ENCODE measurements at regions not wholly inside any gene's neighbourhood (a gene's known extent, or its start where the extent isn't known, plus 50 kb on each side); places are given as distances from the start of the nearest gene placed in this dataset.
"Not testable (repeated sequence)": the region's sequence is repeated elsewhere in the genome, so short reads cannot be mapped to it uniquely, and the experiment has no call there.

DNA sequence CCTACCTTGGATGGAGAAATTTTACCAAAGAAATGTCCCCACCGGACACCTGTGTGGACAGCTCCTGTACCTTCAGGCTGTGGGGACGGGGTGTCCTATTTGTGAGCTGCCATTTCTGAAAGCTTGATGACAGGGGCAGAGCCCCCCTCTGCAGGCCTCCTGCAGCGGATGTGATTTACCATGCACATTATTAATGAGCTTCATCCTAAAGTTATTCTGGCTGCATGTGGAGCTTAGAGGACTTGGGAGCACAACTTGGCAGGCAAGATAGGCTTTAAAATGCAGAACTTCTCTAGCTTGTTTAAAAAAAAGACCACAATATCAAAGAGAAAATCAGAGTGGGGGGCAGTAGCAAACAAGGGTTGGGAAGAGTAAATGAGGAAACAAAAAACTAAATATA, 350.0 kb upstream of the KLHL29 start:
- Histone ChIP-seq H3K27me3 (no peaks in the 10 kb centered on the region), H3K4me3 (no peak overlapping the region), H4K20me1 (no peaks in the 10 kb centered on the region), H3K4me1 (no peaks in the 10 kb centered on the region), H3K9ac (no peak overlapping the region), H3K36me3 (no peaks in the 10 kb centered on the region), H3K27ac (no peak overlapping the region), H3K9me3 (replicated peaks in 1 of 11) (no peaks in the 10 kb centered on the region), H3K4me2 (no peak overlapping the region)
- TF ChIP-seq Cebpa-rat (IDR thresholded peaks at IDR 0.05) = no peak

DNA sequence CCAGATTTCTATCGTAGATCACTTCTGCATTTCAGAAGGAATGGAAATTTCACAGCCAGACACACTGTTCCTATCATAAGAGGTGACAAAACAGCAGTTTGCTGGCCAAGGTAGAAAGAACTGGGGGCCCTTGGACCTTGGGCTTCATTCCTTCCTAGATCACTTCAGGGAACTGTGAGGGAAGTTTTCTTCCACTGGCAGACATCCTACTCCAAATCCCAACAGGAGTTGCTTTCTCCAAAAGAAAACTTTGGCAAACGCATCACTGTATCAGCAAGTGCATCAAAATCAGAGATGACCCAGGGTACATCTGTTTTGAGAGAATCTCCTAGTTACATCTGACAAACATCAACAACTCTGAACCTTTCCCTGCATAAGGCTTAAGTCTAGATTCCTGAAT, 348.4 kb upstream of the KLHL29 start:
- TF ChIP-seq Cebpa-rat (IDR thresholded peaks at IDR 0.05) = no peak
- H3K27me3 ChIP-seq = no peaks in the 10 kb centered on the region
- no peak overlapping the region for H3K27ac ChIP-seq
- no peaks in the 10 kb centered on the region for H3K4me1 ChIP-seq
- no peaks in the 10 kb centered on the region for H3K9me3 ChIP-seq (replicated peaks in 1 of 11)
- no peaks in the 10 kb centered on the region for H3K36me3 ChIP-seq
- no peaks in the 10 kb centered on the region for H4K20me1 ChIP-seq
- H3K9ac ChIP-seq = no peak overlapping the region
- no peak overlapping the region for H3K4me3 ChIP-seq
- no peak overlapping the region for H3K4me2 ChIP-seq

DNA sequence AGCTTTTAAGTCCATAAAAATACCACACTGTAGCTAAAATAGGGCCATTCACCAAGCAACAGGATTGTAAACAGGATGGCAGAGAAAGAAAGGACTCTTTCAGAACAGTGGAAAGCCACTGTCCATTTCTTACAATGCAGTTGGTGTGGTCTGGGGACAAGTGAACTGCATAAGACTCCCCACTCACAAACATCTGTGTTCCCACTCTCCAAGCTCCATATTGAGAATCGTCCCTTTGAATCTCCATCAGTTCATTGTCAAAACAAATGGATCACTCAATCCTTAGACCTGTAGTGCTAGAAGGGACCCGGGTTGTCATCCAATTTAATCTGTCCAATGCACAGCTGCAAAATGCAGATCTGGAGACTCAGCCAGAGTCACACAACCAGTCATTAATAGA, 347.4 kb upstream of the KLHL29 start:
- Histone ChIP-seq H3K36me3 (no peaks in the 10 kb centered on the region), H3K4me1 (no peaks in the 10 kb centered on the region), H4K20me1 (no peaks in the 10 kb centered on the region), H3K9ac (no peak overlapping the region), H3K4me3 (no peak overlapping the region), H3K9me3 (replicated peaks in 1 of 11) (no peaks in the 10 kb centered on the region), H3K27me3 (no peaks in the 10 kb centered on the region), H3K4me2 (no peak overlapping the region), H3K27ac (no peak overlapping the region)
- TF ChIP-seq Cebpa-rat (IDR thresholded peaks at IDR 0.05) = no peak

DNA sequence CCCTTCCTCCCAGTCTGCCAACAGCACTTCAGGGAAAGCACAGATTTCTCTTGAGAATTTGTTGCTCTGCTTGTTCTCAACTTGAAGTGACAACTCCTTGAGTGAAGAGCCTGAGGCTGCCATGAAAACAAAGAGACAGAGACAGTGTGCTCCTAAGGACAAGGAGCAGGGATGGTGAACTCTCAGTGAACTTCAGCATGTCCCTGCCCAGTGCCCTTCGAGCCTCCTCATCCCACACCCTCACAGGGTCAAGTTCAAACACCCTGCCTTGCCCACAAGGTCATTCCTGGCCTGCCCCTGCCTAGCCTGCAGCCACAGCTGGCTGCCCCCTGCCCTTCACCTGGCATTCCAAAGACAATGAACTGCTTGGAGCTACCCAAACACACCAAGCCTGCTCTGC, 343.5 kb upstream of the KLHL29 start:
- no peak overlapping the region for H3K4me3 ChIP-seq
- H3K36me3 ChIP-seq = no peaks in the 10 kb centered on the region
- H3K4me1 ChIP-seq = no peaks in the 10 kb centered on the region
- no peak overlapping the region for H3K4me2 ChIP-seq
- TF ChIP-seq Cebpa-rat (IDR thresholded peaks at IDR 0.05) = no peak
- H3K27ac ChIP-seq = no peak overlapping the region
- no peaks in the 10 kb centered on the region for H3K9me3 ChIP-seq (replicated peaks in 1 of 11)
- H4K20me1 ChIP-seq = no peaks in the 10 kb centered on the region
- H3K27me3 ChIP-seq = no peaks in the 10 kb centered on the region
- H3K9ac ChIP-seq = no peak overlapping the region

DNA sequence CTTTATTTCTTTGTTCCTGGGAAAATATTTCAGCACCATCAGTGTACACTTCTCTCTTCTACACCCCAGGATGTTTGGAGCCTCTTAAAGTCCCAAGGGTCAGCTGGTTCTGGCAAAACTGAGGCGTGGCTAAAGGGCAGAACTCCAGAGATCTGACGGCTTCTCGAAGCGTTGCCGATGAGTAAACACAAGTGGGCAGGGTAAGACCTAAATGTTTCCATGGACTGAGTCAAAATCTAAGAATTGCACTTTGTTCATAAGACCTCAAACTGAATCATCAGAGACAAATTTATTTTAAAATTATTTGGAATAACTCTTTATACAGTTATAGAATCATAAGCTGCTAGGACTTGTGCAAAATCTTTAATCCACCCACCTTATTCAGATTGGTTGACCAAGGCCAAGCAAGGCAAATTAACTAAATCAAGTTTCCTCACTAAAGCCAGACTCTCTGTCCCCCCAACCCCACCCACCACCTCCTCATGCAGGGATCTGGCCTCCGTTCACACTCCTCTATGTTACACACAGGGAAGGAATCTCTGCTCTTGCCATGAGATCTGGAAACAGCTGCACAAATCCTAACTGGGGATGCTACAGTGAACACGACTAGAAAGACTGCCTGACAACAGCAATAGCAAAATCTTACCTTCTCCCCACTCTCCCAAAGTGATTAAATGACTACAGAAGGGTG, 342.6 kb upstream of the KLHL29 start:
- H3K27me3 ChIP-seq = no peaks in the 10 kb centered on the region
- H3K4me1 ChIP-seq = no peaks in the 10 kb centered on the region
- no peaks in the 10 kb centered on the region for H3K9me3 ChIP-seq (replicated peaks in 1 of 11)
- no peak overlapping the region for H3K4me3 ChIP-seq
- no peaks in the 10 kb centered on the region for H3K36me3 ChIP-seq
- no peak overlapping the region for H3K27ac ChIP-seq
- TF ChIP-seq Cebpa-rat (IDR thresholded peaks at IDR 0.05) = no peak
- H3K4me2 ChIP-seq = no peak overlapping the region
- no peak overlapping the region for H3K9ac ChIP-seq
- H4K20me1 ChIP-seq = no peaks in the 10 kb centered on the region

DNA sequence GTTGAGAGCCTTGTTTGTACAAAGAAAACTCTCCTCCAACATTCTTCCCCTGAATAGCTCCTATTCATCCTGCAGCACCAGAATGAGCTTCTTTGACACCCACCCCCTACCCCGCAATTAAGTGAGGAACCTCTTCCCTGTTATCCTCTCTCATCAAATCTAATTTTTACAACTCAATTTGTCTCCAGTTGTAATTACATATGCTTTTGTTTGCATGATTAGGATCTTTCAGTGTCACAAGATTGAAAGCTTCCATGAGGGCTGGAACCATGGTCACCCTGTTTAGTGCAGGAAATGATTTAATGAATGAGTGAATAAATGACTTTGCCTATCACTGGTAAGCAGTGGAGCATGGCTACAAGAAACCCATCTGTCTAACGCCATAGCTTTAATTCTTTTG, 334.6 kb upstream of the KLHL29 start:
- H3K4me2 ChIP-seq = no peak overlapping the region
- no peaks in the 10 kb centered on the region for H3K36me3 ChIP-seq
- no peak overlapping the region for H3K9ac ChIP-seq
- H3K4me3 ChIP-seq = no peak overlapping the region
- no peaks in the 10 kb centered on the region for H3K4me1 ChIP-seq
- no peaks in the 10 kb centered on the region for H3K27me3 ChIP-seq
- H3K9me3 ChIP-seq (replicated peaks in 1 of 11) = no peaks in the 10 kb centered on the region
- no peak for TF ChIP-seq Cebpa-rat (IDR thresholded peaks at IDR 0.05)
- no peaks in the 10 kb centered on the region for H4K20me1 ChIP-seq
- H3K27ac ChIP-seq = no peak overlapping the region

DNA sequence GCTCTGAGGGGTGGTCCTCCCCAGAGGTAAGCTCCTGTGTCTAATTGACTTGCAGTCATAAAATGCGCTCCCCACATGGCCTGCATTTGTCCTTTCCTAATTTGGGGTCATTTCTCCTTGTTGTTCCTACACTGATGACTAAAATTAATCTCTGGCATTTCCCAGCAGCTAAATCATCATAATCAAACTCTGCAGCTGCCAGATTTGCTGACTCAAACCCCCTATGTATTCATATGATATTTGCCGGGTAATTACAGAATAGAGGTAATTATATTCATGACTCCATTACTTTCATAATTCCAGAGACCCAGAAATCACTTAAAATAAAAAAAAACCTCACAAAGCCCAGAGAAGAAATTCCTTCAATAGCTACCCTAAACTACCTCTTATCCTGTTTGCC, 331.4 kb upstream of the KLHL29 start:
- Histone ChIP-seq H3K4me2 (no peak overlapping the region), H3K4me1 (no peaks in the 10 kb centered on the region)

DNA sequence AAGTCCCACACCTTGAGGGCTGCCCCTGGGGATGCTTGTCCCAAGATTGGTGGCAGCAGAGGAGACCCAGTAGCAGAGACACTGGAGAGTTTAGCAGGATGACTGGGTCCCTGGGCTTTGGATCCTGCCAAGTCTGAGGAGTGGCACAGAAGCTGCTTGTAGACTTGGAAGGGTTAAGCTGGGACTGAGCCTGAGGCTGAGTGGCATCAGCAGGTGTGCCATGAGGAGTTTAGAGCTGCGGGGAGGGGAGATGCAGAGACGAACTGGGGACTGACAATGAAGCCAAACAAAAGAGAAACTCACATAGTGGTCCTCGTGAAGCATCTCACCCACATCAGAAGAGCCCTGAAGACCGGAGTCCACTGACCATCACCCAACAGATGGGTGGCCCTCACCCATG, 329.7 kb upstream of the KLHL29 start:
- Histone ChIP-seq H3K27me3 (no peaks in the 10 kb centered on the region), H4K20me1 (no peaks in the 10 kb centered on the region), H3K9me3 (replicated peaks in 1 of 11) (no peaks in the 10 kb centered on the region), H3K4me2 (no peak overlapping the region), H3K4me1 (no peaks in the 10 kb centered on the region), H3K4me3 (no peak overlapping the region), H3K27ac (no peak overlapping the region), H3K36me3 (no peaks in the 10 kb centered on the region), H3K9ac (no peak overlapping the region)
- no peak for TF ChIP-seq Cebpa-rat (IDR thresholded peaks at IDR 0.05)

More for the DNA sequence above, 331.4 kb upstream of the KLHL29 start:
- Histone ChIP-seq H4K20me1 (no peaks in the 10 kb centered on the region), H3K9me3 (replicated peaks in 1 of 11) (no peaks in the 10 kb centered on the region), H3K27me3 (no peaks in the 10 kb centered on the region), H3K4me3 (no peak overlapping the region), H3K27ac (no peak overlapping the region), H3K9ac (no peak overlapping the region), H3K36me3 (no peaks in the 10 kb centered on the region)
- TF ChIP-seq Cebpa-rat (IDR thresholded peaks at IDR 0.05) = no peak

DNA sequence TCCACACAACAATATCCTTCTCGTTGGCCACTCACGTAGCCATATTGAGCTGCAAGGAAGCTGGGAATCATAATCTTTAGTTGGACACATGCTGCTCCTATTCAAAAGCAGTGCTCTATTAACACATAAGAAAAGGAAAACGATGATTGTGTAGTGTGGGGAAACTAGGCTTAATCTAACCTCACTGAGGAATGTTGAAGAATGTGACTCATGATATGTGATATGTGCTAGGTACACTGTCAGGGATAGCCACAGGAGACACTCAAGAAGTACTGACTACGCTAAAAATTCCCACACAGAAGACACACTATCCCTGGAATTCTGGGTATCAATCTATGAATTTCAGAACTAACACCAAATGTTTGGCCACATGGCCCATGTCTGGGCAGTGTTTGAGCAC, 328.1 kb upstream of the KLHL29 start:
- H3K9ac ChIP-seq; H3K27ac ChIP-seq; H4K20me1 ChIP-seq; H3K9me3 ChIP-seq (replicated peaks in 1 of 11); H3K27me3 ChIP-seq; H3K4me2 ChIP-seq; H3K4me3 ChIP-seq; H3K4me1 ChIP-seq; H3K36me3 ChIP-seq: not testable (repeated sequence)

DNA sequence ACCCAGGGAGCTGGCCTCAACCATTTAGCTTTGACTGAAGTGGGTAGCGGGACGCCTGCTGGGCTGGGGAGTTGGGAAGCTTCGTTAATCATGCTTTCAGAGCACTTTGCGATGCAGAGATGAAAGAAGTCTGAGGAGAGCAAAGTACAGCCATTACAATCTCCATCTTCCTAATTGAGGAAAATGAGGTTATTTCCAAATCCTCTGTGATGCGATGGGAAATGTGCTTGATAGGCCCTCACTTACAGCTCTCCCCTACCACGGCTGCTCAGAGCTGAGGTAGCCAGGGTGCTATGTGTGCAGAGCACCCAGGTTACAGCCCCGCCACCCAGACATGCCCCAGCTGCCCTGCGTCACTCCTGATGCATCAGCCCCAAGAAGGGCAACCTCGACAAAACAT, 326.5 kb upstream of the KLHL29 start:
- no peaks in the 10 kb centered on the region for H3K27me3 ChIP-seq
- no peak overlapping the region for H3K4me2 ChIP-seq
- H3K36me3 ChIP-seq = no peaks in the 10 kb centered on the region
- no peak overlapping the region for H3K9ac ChIP-seq
- H3K4me1 ChIP-seq = no peaks in the 10 kb centered on the region
- H3K9me3 ChIP-seq (replicated peaks in 1 of 11) = no peaks in the 10 kb centered on the region
- no peak overlapping the region for H3K27ac ChIP-seq
- no peaks in the 10 kb centered on the region for H4K20me1 ChIP-seq
- no peak for TF ChIP-seq Cebpa-rat (IDR thresholded peaks at IDR 0.05)
- H3K4me3 ChIP-seq = no peak overlapping the region
